ENCODE measurements at regions not wholly inside any gene's neighbourhood (a gene's known extent, or its start where the extent isn't known, plus 50 kb on each side); places are given as distances from the start of the nearest gene placed in this dataset.

GRCh38 chr4:62394766-62395165 lies 1194.6 kb downstream of the ADGRL3 start:
- H3K4me3 ChIP-seq (ENCODE audit: low read depth, low read length), result no peak overlapping the region
- no peak for DNase-seq (ENCODE audit: low read depth)
- no peak for TF ChIP-seq CTCF (IDR thresholded peaks at IDR 0.05; ENCODE audit: low read depth, low read length, missing control alignments)

DNA sequence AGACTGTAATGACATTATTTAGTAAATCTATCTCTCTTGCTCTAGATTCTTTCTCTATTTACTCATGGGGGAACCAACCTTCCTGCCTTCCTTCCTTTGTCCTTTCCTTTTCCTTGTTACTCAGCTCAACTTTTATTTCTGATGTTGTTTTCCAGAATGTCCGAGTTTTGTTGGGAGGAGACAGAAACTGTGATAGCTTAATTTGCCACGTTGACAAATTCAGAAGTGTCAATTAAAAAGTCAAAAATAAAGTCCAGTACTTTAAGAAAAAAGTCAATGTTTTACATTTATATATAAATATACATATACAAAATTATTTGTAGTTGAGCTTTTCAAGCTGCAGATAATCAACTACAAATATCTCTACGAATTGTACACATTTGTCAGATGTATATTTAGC lies 1187.7 kb downstream of the ADGRL3 start:
- TF ChIP-seq CTCF (IDR thresholded peaks at IDR 0.05; ENCODE audit: low read depth, low read length, missing control alignments), result no peak
- no peak for DNase-seq (ENCODE audit: low read depth)
- no peak overlapping the region for H3K4me3 ChIP-seq (ENCODE audit: low read depth, low read length)

DNA sequence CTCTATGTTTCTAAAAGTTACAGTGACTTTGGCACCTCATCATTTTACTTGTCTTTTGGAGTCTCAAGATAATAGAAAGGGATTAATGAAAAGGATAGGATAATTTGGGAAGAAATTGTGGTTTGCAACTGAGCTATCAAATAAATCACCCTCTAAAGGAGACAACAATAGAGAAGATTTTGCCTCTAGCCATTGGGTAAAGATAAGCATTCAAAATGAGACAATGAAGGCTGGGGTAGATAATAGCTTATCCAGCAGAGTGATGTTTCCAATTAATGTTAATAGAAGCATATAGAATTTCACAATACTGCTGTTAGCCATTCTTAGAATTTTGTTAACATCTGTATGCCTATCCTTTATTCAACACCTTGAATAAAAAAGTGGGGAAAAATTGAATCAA lies 1177.6 kb downstream of the ADGRL3 start:
- H3K4me3 ChIP-seq (ENCODE audit: low read depth, low read length), result no peak overlapping the region

GRCh38 chr4:62377245-62377644 lies 1177.1 kb downstream of the ADGRL3 start:
- DNase-seq (ENCODE audit: low read depth), result no peak
- TF ChIP-seq CTCF (IDR thresholded peaks at IDR 0.05; ENCODE audit: low read depth, low read length, missing control alignments), result no peak
- no peak overlapping the region for H3K4me3 ChIP-seq (ENCODE audit: low read depth, low read length)

More for the DNA sequence above, 1177.6 kb downstream of the ADGRL3 start:
- no peak for TF ChIP-seq CTCF (IDR thresholded peaks at IDR 0.05; ENCODE audit: low read depth, low read length, missing control alignments)
- DNase-seq (ENCODE audit: low read depth), result no peak

DNA sequence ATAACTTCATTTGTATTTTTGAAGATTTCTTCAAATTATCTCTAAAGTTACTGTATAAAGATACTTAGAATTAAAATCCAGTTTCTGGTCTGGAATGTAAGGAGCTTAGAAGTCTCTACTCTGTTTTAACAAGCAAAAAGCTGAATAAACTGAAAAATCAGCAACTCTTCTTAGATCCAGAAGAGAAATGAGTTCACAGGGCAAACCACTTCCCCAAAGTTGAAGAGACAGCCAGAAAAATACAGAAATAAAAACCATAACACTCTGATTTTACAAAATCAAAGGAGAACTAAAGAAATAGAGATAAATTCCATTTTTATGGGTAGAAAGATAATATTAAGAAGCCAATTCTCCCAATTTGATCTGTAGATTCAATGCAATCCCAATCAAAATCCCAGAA lies 1166.8 kb downstream of the ADGRL3 start:
- no peak for DNase-seq (ENCODE audit: low read depth)

DNA sequence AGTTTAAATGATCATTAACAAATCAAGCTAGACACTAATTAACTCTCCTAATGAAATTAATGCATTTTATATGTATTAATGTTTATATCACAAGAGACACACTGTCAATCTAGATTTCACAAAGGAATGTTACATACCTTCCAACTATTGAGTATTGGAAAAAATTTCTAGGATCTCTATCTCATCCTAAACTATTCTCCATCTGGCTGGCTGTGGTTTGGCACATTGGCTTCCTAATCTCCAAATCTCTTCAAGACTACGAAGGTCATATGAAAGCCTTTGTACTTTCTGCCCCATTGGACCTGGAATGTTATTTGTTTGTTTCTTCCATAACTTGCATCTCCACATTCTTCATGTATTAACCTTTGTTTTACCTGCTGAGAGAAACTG lies 1160.0 kb downstream of the ADGRL3 start:
- TF ChIP-seq CTCF (IDR thresholded peaks at IDR 0.05; ENCODE audit: low read depth, low read length, missing control alignments), result no peak
- no peak overlapping the region for H3K4me3 ChIP-seq (ENCODE audit: low read depth, low read length)
- no peak for DNase-seq (ENCODE audit: low read depth)

More for the DNA sequence above, 1166.8 kb downstream of the ADGRL3 start:
- H3K4me3 ChIP-seq (ENCODE audit: low read depth, low read length), result no peak overlapping the region
- no peak for TF ChIP-seq CTCF (IDR thresholded peaks at IDR 0.05; ENCODE audit: low read depth, low read length, missing control alignments)

- DNase-seq (ENCODE audit: low read depth), result no peak
- no peak for TF ChIP-seq CTCF (IDR thresholded peaks at IDR 0.05; ENCODE audit: low read depth, low read length, missing control alignments)
- no peak overlapping the region for H3K4me3 ChIP-seq (ENCODE audit: low read depth, low read length)
These were observed 1159.5 kb downstream of the ADGRL3 start for GRCh38 chr4:62359441-62360155.

Data from GM12864 (cell line).